ENCODE measurements at regions not wholly inside any gene's neighbourhood (a gene's known extent, or its start where the extent isn't known, plus 50 kb on each side); places are given as distances from the start of the nearest gene placed in this dataset.
A peak's percentile ranks its signal among the peaks of the same experiment; 100 is the strongest.

DNA sequence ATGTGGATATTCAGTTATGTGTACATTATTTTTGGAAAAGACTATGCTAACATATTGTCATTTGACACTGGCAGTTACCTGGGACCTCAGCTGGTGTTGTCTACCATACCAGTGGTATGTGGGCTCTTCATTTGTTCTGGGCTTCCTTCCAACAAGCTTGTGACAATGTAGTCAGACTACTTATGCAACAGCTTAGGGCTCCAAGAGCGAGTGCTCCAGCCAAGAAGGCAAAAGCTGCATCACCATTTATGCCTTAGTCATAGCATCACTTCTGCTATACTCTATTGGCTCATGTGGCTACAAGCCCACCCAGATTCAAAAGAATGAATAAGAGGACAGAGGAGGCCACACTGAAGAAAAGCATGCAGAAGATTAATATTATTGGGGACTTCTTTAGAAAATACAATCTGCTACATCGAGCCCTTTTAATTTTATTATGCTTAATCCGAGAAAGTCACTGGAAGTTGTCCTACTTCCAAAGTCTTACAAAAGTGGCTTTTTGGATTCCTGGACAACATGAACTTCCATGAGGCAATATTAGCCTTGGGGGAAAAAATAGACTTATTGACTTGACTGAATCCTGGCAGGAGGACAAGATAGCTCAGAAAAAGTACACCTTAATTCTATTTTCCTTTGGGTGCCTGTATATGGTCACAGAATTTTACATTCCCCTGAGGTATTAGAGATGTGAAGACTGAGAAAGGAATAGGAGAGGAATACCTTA lies 529.4 kb upstream of the HTR2A start:
- DNase-seq (ENCODE audit: low spot score): no peak

DNA sequence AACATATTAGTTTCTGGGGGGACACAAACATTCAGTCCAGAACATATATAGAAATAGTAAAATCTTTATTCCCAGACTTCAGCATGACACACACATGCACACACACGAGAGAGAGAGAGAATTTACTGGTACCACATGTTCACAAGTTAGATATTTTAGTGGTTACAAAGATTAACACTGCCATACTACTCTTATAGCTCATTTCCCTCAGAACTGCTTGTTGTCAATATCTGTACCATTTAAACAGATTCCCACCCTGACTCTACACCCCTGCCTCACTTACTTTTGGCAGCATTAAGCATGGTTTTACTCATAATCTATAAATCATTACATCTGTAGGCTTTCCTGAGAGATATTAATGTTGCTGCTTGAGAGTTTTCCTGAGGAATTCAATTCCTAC lies 524.7 kb upstream of the HTR2A start:
- DNase-seq (ENCODE audit: low spot score): no peak

DNA sequence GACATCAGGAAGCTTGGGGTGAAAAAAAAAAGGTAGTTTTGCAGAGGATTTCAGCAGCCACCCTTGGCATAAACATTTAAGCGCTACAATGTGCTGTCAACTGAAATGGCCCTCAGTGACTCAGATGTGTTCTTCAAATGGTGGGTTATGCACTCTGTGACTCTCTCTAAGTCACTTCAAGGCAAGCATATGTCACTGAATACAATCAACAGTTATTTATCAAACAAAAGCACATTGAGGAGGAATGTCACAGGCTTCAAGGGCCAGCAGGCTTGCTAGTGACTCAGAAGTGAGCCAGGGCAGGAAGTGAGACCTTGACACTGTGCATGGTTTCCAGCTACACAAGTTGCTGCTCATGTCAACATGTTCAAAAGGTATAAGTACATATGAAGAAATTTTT lies 523.7 kb upstream of the HTR2A start:
- DNase-seq (ENCODE audit: low spot score): peak; percentile 9

DNA sequence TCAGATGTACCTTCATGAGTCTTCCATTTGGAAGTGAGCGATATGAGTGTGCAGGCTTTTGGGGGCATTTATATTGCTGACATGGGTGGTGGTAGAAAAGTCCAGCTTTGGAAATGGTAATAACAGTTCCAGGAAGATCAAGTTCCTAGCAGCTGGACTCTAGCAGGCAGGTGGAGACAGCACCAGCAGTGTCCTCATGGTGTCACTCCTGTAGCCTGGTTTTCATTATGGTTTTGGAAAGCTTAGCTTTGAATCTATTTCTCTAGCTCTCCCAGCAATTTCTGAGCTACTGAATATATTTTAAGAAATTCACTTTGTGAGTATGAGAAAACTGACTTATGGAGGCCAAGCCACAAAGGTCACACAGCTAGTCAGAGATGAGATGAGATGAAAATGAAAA lies 523.2 kb upstream of the HTR2A start:
- DNase-seq (ENCODE audit: low spot score): no peak

DNA sequence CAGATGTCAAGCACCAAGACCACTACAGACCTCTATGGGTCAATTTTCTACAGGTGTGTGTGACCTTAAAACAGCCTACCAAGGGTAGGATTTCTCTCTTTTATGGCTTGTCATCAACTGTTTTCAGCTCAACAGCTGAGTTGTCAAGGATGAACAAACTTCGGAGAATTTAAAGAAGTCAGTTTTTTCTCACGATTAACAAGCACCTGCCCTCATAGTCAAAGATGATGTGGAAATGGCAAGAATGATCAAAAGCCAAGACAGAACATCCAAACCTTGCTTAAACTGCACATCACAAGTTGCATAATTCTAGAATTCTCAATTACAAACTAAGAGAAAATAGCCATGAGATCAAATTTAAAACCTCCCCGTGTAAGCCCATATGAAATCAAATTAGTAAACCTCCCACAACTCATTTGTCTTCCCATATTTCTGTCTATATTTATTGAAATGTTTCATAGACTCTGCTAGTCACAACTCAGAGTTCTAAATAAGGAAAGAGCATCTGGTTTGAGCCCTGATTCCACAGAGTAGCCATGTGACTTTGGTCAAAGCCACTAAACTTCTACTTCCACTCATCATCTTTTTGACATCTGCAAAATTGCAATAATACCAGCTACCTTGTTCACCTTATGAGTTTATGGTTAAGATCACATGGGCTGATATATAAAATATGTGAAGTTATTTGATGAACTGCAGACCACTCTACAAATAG lies 521.5 kb upstream of the HTR2A start:
- DNase-seq (ENCODE audit: low spot score): no peak

DNA sequence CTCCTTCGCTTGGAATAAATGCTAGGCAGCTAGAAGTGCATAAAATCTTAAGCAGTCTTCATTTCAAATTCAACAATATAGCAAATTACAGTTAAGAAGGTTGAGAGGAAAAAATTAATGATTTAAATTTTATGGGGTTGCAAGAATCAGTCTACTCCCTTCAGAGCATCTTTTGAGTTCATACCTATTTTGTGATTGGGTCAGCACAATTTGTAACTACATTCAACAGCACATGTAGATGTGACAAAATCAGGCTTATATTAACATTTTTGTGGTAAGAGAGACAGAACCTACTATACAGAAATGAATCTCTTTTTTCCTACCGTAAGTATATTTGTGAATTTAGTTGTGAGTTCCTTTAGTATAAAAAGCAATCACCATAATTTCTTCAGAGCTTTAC lies 520.6 kb upstream of the HTR2A start:
- DNase-seq (ENCODE audit: low spot score): no peak

DNA sequence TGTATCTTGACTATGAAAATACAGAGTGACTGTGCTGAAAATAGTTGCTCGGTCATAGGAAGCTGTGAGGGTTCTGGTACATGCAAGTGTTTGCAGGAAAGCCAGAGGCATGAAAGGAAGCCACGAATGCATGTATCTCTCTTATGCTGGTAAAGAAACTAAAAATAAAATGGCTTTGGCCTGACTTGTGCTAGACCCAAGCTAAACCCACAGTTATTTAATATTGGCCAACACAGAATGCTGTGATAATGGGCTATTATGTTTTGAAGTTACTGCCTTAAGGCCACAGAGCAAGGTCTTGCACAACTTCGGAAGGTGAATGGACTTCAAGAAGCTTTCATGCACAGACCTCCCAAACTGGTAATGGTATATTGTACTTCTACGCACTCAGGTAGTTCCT lies 518.2 kb upstream of the HTR2A start:
- DNase-seq (ENCODE audit: low spot score): no peak

DNA sequence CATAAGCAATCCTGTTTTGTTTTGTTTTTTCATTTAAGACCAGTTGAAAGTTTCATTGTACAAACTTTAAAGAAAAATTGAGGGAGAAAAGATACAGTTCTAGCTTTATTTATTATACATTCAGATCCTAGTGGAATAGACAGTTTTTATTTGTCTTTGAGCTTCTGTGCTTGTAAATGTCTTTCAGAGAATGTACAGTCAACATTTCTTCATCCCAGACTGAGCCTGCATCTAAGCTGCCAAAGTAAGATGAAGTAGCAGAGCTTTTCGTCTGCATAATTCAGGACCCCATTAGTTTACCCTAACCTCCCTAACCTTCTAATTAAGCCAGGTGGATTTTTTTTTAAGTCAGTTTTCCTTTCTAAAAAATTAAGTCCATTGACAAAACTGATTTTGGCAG lies 516.7 kb upstream of the HTR2A start:
- DNase-seq (ENCODE audit: low spot score): no peak

DNA sequence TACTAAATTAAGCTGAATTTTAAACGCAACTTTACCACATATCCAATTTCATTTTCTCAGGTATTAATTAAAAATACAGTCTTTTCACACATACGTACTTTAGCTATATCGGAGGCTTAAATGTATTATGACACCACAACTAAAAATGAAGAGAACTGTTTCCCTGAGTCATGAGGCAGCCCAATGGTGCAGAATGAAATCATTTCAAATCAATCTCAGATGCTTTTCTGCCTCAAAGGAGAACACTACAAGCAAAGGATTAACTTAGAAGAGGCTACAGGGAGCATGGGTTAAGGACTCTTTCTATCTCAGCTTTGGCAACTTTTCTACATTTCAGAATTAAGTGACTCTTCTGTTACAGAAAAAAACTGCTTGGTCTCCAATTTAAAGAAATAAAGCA lies 516.3 kb upstream of the HTR2A start:
- no peak for DNase-seq (ENCODE audit: low spot score)

DNA sequence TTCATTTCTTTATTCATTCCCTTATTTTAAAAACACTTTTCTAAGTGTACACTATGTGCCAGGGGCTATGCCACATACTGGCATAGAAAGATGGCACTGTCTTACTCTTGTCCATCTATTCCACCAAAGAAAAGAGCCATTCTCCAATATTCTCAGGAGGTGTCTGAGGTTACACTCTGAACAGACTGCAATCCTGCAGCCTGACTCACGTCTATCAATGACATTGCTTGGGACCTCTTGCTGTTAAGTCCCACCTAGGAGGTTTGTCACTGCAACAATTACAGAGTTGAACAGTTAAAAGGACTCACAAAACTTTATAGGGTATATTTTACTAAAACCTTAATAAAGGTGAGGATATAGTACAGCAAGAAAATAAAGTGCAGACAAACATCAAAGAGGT lies 512.9 kb upstream of the HTR2A start:
- no peak for DNase-seq (ENCODE audit: low spot score)

DNA sequence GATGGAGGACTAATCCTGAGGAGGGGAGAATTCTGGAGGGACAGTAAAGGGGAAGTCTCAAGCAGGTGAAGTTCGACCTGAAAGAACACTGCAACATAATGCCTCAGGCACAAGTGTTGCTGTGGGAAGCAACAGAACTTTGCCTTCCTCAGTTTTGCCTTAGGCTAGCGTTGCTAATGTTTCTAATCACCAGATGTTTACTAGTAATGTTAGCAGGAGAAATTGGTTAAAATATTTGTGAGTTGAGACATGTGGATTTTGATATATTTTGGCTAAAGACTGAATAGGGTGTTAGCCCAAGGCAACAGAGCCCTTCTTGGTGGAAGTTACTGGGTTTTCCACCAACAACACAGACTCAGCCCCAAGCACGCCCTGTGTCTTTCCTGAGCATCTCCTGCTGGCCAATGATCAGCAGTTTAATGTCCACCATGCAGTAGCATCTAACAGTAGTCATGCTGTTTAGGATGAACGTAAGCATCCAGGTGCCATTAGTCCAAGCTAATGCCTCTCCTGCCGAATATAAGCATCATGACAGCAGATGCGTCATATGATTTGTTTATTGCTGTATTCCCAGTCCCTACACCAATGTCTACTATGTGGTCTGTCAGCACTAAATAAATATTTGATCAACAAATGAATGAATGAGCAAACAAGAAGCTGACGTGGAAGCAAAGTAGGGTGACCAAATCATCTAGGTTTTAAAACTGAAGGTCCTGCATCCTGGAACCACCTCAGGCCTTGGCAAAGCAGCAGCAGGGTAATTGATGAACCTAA lies 511.9 kb upstream of the HTR2A start:
- no peak for DNase-seq (ENCODE audit: low spot score)

DNA sequence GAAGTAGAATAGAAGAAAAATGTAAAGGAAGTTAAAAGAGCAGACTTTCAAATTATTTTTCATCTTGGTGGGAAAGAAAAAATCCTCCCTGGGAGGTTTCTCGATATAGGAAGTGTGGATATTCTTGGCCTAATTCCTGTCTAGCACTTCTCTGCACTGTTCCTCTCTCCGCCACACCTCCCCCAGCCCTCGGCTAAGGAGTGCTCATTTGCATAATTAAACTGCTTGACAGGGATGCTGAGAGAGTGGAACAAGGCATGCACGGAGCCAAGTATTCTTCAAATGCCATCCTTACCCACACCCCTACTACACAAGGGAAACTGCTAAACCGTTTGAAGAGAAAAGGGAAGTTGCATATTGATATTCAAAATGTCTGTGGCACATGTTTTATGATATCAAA lies 511.0 kb upstream of the HTR2A start:
- no peak for DNase-seq (ENCODE audit: low spot score)

DNA sequence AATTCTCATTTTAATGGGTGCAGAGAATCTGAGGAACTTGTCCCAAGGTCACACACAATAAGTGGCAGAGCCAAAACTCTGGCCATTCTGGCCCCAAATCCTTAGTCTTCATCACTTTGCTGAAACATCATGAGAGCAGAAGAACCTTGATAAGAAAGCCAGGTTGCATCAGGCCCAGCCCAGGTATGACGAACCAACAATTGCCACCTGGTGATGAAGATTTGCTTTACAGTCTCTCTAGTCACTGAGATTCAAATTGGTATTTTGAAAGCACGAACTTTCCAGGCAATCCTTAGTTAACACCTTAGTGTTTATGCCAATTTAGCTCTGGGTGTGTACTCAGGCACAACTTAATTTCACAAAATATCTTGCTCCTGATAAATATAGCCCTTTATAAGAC lies 502.7 kb upstream of the HTR2A start:
- no peak for DNase-seq (ENCODE audit: low spot score)

DNA sequence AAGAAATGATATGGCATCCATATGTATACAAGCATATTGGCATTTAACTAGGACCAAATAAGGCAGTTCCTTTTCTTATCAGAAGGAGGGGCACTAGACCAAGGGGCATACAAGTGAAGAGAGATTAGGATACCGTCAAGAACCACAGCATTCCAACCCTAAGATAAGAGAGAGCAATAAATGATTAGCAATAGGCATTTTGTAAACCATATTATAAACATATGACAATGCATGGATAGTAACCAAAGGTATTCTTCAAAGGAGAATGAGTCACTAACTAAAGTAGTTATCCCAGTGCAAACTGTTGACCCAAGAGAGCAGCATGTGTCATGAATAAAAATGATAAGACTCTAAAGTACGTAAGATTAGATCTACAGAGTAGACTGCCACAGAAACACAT lies 500.9 kb upstream of the HTR2A start:
- no peak for DNase-seq (ENCODE audit: low spot score)

DNA sequence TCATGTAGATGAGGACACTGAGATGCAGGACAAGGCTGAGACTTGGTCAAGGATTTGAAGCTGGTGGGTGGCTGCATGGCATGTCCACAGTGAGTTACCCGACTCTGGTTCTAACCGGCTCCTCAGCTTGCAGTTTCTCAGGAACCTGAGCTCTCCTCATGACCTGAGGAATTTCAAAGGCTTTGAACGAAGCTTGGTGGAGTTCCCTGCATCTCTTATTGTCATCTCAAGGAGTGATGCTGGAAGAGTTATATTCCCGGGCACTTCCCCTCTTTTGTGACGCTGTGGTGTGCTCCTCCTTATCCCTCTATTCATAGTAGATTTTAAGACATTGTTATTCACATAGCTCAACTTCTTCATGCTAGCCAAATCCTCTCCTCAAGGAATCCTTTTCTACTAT lies 500.1 kb upstream of the HTR2A start:
- no peak for DNase-seq (ENCODE audit: low spot score)

DNA sequence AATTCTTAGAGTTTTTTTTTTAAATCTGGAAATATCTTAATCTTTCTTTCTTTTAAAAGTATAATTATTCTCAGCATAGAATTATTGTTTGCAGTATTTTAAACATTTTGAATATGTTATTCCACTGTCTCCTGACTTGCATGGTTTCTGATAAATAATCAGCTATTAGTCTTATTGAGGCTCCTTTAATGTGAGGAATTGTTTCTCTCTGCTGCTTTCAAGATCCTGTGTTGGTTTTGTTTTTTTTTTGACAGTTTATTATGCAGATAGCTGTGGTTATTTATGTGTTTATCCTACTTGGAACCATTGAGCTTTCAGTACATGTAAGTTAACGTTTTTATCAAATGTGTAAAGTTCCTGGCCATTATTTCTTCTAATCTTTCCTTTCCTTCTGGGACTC lies 477.9 kb upstream of the HTR2A start:
- DNase-seq (ENCODE audit: low spot score): no peak

DNA sequence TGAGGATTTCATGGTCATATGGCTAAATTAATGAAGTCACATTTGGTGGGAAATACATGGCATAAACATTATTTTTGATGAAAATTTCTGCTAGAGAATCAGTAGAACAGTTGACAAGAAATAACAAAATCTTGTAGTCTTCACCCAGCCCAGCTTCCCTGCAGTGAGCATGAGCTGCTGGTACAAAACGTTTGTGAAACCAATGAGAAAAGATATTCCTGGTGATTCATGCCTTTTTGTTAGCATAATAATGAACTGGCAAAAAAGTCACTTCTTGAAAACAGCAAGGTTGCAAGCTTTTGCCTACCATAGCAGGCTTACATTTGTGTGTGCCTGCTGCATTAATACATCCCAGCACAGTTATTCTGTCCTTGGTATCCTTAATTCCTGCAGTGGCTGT lies 475.9 kb upstream of the HTR2A start:
- no peak for DNase-seq (ENCODE audit: low spot score)

DNA sequence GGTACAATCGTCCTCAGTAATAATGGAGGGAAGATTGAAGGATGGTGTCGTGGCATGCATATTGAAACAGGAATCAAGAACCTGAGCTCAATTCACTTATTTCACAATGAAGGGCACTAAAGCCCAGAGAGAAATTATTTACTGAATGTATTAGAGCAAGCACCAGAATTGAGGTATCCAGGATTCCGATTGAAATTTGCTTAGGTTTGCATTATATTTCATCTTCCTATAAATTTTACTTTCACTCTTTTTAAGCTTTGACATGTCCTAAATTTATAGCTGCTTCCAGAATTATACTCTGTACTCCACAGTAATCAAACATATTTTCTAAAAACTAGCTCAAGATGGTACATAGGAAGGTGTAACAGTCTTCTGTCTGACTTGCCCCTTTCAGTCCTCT lies 454.9 kb upstream of the HTR2A start:
- no peak for DNase-seq (ENCODE audit: low spot score)

DNA sequence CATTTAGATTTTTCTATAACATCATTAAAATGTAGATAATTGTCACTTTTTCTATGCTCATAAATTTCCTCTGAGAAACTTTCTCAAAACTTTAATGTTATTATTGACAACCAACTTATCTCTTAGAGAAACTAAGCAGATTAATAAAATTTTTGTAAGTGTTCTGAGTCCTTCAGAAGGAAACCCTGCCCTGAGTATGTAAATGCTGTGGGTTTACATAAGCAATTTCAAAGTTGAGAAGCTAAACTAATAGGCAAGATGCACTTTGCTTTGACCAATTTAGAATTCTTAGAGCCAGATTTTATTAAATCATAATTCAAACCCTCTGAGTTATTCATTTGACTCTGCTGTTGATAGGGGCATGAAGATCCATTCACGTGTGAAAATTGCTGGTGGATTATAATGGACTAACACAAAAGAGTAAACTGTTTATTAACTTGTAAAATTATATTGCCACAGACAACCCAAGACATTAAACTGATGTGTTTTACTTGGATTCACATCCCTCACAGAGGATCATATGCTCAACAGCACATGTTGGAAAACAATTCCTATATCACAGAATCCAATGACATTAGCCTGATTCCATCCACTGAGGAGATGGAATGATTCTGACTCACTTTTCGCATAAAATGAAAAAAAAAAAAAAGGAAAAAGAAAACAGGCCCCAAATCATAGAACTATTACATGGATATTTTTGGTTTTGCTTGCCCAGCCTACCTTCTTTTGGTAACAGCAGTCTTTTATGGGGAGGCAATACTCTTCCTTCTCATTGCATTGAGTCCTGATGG lies 453.7 kb upstream of the HTR2A start:
- no peak for DNase-seq (ENCODE audit: low spot score)

DNA sequence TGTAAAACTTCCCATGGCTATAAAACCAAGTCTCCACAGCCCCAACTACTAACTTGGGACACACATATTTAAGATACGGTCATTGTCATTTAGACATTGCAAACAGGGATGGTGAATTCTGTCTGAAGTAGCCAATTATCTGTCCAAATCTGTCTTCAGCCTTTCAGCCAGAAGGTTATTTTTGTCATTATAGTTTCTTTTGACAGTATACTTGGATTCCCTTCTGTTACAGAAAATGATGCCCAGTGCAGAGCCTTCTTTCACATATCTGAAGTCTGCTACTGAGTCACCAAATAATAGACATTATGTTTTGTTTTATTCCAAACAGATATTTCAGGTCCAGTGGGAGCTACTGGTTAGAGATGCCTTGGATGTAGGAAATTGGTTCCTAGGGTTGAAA lies 452.4 kb upstream of the HTR2A start:
- no peak for DNase-seq (ENCODE audit: low spot score)

DNA sequence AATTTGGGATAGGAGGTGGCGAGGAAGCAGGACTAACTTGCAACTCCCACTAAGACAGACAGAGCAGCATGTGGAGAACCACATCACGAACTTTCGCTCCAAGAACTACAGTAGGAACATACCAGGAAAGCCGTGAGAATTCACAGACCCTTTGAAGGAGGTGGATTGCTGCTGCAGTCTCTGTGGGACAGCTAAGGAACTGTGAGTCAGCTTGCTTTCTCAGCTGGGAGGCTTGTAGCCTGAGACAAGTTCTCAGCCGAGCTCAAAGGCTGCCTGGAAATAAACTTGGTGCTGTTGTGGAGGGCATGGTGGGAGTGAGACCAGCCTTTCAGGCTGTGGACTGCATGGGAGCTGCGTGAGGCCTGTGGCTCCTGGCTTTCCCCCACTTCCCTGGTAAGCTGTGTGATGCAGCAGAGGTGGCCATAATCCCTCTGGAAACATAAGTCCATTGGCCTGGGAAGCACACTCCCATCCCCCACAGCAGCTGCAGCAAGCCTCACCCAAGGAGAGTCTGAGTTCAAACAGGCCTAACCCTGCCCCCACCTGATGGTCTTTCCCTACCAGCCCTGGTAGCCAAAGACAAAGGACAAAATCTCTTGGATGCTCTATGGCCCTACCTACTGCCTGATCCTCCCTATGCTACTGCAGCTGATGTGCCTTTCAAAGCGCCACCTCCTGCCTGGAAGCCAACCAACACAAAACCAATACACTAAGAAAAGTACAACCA lies 441.1 kb upstream of the HTR2A start:
- no peak for DNase-seq (ENCODE audit: low spot score)

DNA sequence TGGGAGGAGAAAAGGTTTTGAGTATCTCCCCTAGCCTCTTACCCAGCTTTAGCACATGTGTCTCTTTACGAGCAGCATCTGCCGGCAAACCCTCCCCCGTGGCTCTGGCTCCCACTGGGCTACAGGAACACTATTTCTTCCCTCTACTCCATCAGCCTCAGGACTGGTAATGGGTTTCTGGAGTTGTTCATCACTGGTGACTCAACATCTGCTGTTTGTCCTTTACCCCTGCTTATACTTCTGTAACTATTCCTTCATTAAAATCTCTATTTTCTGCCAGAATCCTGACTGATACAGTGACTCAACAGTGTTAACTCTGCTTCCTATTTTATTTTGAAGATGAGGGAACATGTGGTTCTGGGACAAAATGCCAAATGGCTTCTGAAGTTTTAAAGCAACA lies 437.3 kb upstream of the HTR2A start:
- DNase-seq (ENCODE audit: low spot score): no peak
